Heart left ventricle (tissue), 16 donors: ENCODE measurements at regions not wholly inside any gene's neighbourhood (a gene's known extent, or its start where the extent isn't known, plus 50 kb on each side); places are given as distances from the start of the nearest gene placed in this dataset.

Source experiments
- ATAC-seq, 4 donors: fragments of 200-7000 bp; cut with Tn5 transposase; one replicate each; pipeline ENCODE4 v1.9.1; 2020 to 2022; ENCODE audit warnings: moderate library complexity in 4 of 4, mild to moderate bottlenecking in 3 of 4, moderate number of reproducible peaks in 1 of 4
- DNase-seq, 5 donors: peaks; one replicate each; pipeline ENCODE4 v3.0.0-alpha.2; 2020
- H3K27ac ChIP-seq, 12 donors: fragments of 200-600 bp; sonication (generic) in 4 of 12; one replicate each; pipeline versions ENCODE4 v1.5.0 to v1.8.0; 2016 to 2022; ENCODE audit warnings: mild to moderate bottlenecking in 2 of 12
- H3K27me3 ChIP-seq, 9 donors: fragments of 200-600 bp; sonication (generic) in 2 of 9; one replicate each; pipeline versions ENCODE4 v1.5.1 to v1.8.0; 2016 to 2022; ENCODE audit warnings: mild to moderate bottlenecking in 3 of 9
- H3K36me3 ChIP-seq, 9 donors: fragments of 200-600 bp; sonication (generic) in 2 of 9; one replicate each; pipeline versions ENCODE4 v1.5.0 to v1.8.0; 2018 to 2022; ENCODE audit warnings: mild to moderate bottlenecking in 2 of 9
- H3K4me1 ChIP-seq, 12 donors: fragments of 200-600 bp; sonication (generic) in 4 of 12; one replicate each; pipeline versions ENCODE4 v1.5.0 to v1.8.0; 2016 to 2022; ENCODE audit warnings: mild to moderate bottlenecking in 3 of 12
- H3K4me3 ChIP-seq, 12 donors: fragments of 200-600 bp; sonication (generic) in 4 of 12; one replicate each; pipeline versions ENCODE4 v1.5.0 to v1.8.0; 2017 to 2022; ENCODE audit warnings: mild to moderate bottlenecking in 9 of 12, moderate library complexity in 4 of 12
- H3K9me3 ChIP-seq, 12 donors: fragments of 200-600 bp; sonication (generic) in 4 of 12; one replicate each; pipeline versions ENCODE4 v1.5.0 to v1.8.0; 2016 to 2022; ENCODE audit warnings: mild to moderate bottlenecking in 1 of 12
- CTCF ChIP-seq, 12 donors: fragments of 200-600 bp; sonication (generic) in 4 of 12; IDR thresholded peaks; one replicate each; pipeline versions ENCODE4 v1.5.0 to v1.8.0; 2018 to 2022; ENCODE audit warnings: antibody characterized with exemption in 12 of 12, mild to moderate bottlenecking in 5 of 12
- POLR2A ChIP-seq, 2 donors: fragments of 450-650 bp; IDR thresholded peaks; one replicate each; pipeline ENCODE4 v1.6.1; 2017; ENCODE audit warnings: antibody characterized with exemption in 2 of 2, mild to moderate bottlenecking in 2 of 2, moderate library complexity in 2 of 2
- WGBS, 4 donors: extraction: QIAGEN DNeasy Blood & Tissue Kit in 2 of 4; methylation state at CpG; one replicate each; pipeline versions ENCODE4 v1.1.5 to v1.1.7; 2013 to 2018; 5-methylcytosine and 5-hydroxymethylcytosine counted together
- intact Hi-C, 10 donors: fragments of 100-400 bp; cut with DNase I; formaldehyde crosslinking; loops; one replicate each; pipeline versions ENCODE4 v1.11.1 to v1.14.2; 2022
- donor health status: ischemic (EF 13 %, LVEDD 7.1; RV severe dilation, severe dysfunction).
- donor health status: healthy with polysubstance abuse.
- donor health status: DM: no; HTN: yes; CAD: no.
- donor health status: DM: no; HTN: no; CAD: no.
- donor health status: ischemic (EF 25% LVEDD 6.9; RV normal size, moderate dysfunction).
- donor health status: ischemic (EF 25% LVEDD 5.7; RV mildly dilated, moderate dysfunction).
- donor health status: healthy.
- donor health status: DM: yes; HTN: yes; CAD: no.
- donor health status: ischemic (EF 35%, LVEDD 5.7; RV mildly dilated, moderate dysfunction).
- donor health status: nonischemic (EF 11% LVEDD 7.7; RV severe dilation, severe dysfunction).
- donor health status: DM: yes; HTN: yes; CAD: no.
- donor health status: PGD.
- donor health status: ischemic (EF 29% LVEDD 5.4; RV normal size, mild dysfunction).
- donor health status: nonischemic (EF 23%, LVEDD 6.1; RV moderate dilation, normal function).

DNA sequence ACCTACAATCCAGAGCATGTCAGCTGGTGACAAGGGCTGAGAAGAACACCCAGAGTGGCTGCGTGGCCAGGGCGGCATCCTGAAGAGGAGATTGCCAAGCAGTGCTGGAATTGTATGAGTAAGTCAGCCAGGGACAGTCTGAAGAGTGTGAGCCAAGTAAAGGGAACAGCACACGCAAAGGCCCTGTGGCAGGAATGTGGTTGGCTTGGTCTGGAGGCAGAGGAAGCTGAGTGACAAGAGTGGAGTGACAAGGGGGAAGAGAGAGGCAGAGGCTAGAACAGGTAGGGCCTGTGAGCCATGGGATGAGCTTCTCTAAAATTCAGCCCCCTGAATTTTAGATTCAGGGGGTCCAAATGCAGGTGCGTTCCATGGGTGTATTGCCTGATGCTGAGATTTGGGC, 53.7 kb upstream of the UQCRFS1 start:
- Histone ChIP-seq H3K4me3 (no peak overlapping the region), H3K9me3 (peaks cover 0 to 4% (median 0%) of the 10 kb centered on the region in 12 donors), H3K27ac (no peak overlapping the region), H3K4me1 (no peaks in the 10 kb centered on the region), H3K27me3 (peaks cover 0 to 27% (median 5%) of the 10 kb centered on the region in 9 donors), H3K36me3 (no peaks in the 10 kb centered on the region)
- intact Hi-C loops: loop anchor here in 4 of 10 donors (10.0 kb wide), 3 partner anchors 142 to 532 kb away; no protein-coding TSS in a partner anchor
- DNase-seq (no peak), ATAC-seq (no peak)
- WGBS, 4 donors: 78 to 83% (median 81%) methylated on average over 4 of the region's 4 CpGs
- TF ChIP-seq POLR2A (IDR thresholded peaks at IDR 0.05) (no peak), CTCF (IDR thresholded peaks at IDR 0.05) (no peak)

DNA sequence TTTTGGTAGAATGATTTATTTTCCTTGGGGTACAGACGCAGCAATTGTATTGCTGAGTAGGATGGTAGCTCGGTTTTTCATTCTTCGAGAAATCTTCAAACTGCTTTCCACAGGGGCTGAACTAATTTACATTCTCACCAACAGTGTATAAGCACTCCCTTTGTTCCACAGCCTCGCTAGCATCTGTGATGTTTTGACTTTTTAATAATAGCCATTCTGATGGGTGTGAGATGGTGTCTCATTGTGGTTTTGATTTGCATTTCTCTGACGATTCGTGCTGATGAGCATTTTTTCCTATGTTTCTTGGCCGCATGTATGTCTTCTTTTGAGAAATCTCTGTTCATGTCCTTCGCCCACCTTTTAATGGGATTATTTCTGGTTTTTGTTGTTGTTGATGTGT, 54.8 kb upstream of the UQCRFS1 start:
- no peak for ATAC-seq
- no peak for DNase-seq
- Histone ChIP-seq H3K27ac (no peak overlapping the region), H3K4me3 (no peak overlapping the region), H3K4me1 (no peaks in the 10 kb centered on the region), H3K9me3 (peaks cover 0 to 4% (median 0%) of the 10 kb centered on the region in 12 donors), H3K36me3 (no peaks in the 10 kb centered on the region), H3K27me3 (peaks cover 0 to 29% (median 5%) of the 10 kb centered on the region in 9 donors)
- TF ChIP-seq POLR2A (IDR thresholded peaks at IDR 0.05) (no peak), CTCF (IDR thresholded peaks at IDR 0.05) (no peak)
- WGBS, 4 donors: 80 to 86% (median 83%) methylated on average over 8 of the region's 8 CpGs
- intact Hi-C loops: loop anchor here in 4 of 10 donors (10.0 kb wide), 3 partner anchors 143 to 533 kb away; no protein-coding TSS in a partner anchor

DNA sequence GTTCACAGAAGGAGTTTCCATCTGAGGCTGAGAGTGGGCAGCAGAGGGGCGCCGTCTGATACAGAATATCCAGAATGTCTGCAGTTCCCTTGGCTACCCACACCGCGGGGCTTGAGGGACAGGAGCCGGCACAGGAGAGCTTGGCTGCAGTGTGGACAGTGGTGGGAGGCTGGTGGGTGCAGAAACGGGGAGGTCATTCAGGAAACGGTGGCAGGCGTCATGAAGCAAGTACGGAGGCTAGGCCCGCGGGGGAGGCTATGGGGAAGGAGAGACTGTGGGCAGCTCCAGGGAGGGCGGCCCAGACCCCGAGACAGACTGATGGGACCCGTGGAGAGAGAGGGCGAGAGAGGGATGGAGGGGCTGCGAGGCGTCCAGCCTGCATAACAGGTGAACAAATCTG, 55.2 kb upstream of the UQCRFS1 start:
- TF ChIP-seq CTCF (IDR thresholded peaks at IDR 0.05) (no peak), POLR2A (IDR thresholded peaks at IDR 0.05) (no peak)
- Histone ChIP-seq H3K27ac (no peak overlapping the region), H3K27me3 (peaks cover 0 to 29% (median 5%) of the 10 kb centered on the region in 9 donors), H3K36me3 (no peaks in the 10 kb centered on the region), H3K4me3 (no peak overlapping the region), H3K4me1 (no peaks in the 10 kb centered on the region), H3K9me3 (peaks cover 0 to 4% (median 0%) of the 10 kb centered on the region in 12 donors)
- ATAC-seq (no peak), DNase-seq (no peak)
- 77 to 81% (median 78%) methylated on average over 17 of the region's 17 CpGs for WGBS, 4 donors
- intact Hi-C loops: loop anchor here in 4 of 10 donors (10.0 kb wide), 3 partner anchors 143 to 533 kb away; no protein-coding TSS in a partner anchor

DNA sequence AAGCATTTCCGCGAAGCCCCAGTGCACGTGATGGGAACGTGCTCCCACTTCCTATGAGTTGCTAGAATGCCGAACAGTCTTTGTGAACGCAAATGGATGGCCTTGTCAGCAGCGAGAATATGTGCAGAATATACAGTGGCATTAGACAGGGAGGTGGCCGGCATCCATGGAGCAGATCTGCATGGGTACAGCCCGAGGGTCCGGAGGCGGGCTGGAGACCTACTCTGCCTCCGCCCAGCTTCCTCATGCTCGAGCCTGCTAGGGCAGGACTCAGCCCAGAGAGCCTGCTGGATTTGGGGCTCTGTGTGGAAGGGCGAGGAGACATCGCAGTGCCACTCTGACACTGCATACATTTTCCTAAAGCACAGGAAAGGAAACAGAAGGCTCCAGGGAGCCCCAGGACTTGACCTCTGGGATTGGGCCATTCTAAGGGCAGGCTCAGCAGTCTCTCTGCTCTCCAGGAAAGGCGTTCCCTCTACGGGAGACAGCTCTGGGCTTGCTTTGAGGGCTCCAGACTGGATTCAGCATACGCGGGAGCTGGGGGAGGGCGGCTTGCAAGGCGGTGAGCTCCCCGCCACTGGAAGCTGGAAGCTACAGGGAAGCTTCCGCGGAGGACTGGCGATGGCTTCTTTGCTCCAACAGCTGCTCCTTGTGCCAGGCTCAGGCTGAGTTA, 55.9 kb upstream of the UQCRFS1 start:
- intact Hi-C loops: loop anchor here in 4 of 10 donors (10.0 kb wide), 3 partner anchors 144 to 534 kb away; no protein-coding TSS in a partner anchor
- no peak for TF ChIP-seq POLR2A (IDR thresholded peaks at IDR 0.05)
- H3K36me3 ChIP-seq: no peaks in the 10 kb centered on the region
- H3K27ac ChIP-seq: no peak overlapping the region
- no peak for DNase-seq
- H3K9me3 ChIP-seq: peaks cover 0 to 4% (median 0%) of the 10 kb centered on the region in 12 donors
- H3K4me1 ChIP-seq: no peaks in the 10 kb centered on the region
- peaks cover 0 to 29% (median 5%) of the 10 kb centered on the region in 9 donors for H3K27me3 ChIP-seq
- WGBS, 4 donors: 51 to 61% (median 55%) methylated on average over 21 to 25 of the region's 25 CpGs
- no peak overlapping the region for H3K4me3 ChIP-seq
- ATAC-seq: no peak
